GM23338 (cell line): ENCODE measurements at regions not wholly inside any gene's neighbourhood (a gene's known extent, or its start where the extent isn't known, plus 50 kb on each side); places are given as distances from the start of the nearest gene placed in this dataset.

ENCODE experiments used
- CREB1 ChIP-seq: fragments of 250-450 bp; sonication (Bioruptor Pico); IDR thresholded peaks from 2 replicates; pipeline ENCODE4 v1.5.0; 2020; ENCODE audit warnings: low read depth, mild to moderate bottlenecking, moderate library complexity
- EZH2 ChIP-seq: fragments of 200-600 bp; sonication (generic); IDR thresholded peaks from one replicate; pipeline ENCODE4 v1.8.0; 2017; ENCODE audit warnings: antibody characterized with exemption, mild to moderate bottlenecking, low read depth; ENCODE audit not compliant: unreplicated experiment
- EZH2phosphoT487 ChIP-seq: fragments of 200-600 bp; sonication (generic); IDR thresholded peaks from one replicate; pipeline ENCODE4 v1.8.1; 2018; ENCODE audit warnings: antibody characterized with exemption; ENCODE audit not compliant: unreplicated experiment
- JUNB ChIP-seq: IDR thresholded peaks from one replicate; pipeline ENCODE4 v1.6.1; 2016; ENCODE audit warnings: antibody characterized with exemption; ENCODE audit not compliant: unreplicated experiment
- NANOG ChIP-seq: IDR thresholded peaks from 2 replicates; pipeline ENCODE4 v1.6.1; 2016; ENCODE audit warnings: antibody characterized with exemption, borderline replicate concordance
- POLR2AphosphoS5 ChIP-seq: IDR thresholded peaks from 2 replicates; pipeline ENCODE4 v1.6.1; 2016; ENCODE audit warnings: antibody characterized with exemption, low read depth
- STAT1 ChIP-seq: IDR thresholded peaks from one replicate; pipeline ENCODE4 v1.6.1; 2016; ENCODE audit warnings: antibody characterized with exemption; ENCODE audit not compliant: unreplicated experiment
- ZNF114 ChIP-seq: fragments of 250-450 bp; sonication (Bioruptor Pico); IDR thresholded peaks from 2 replicates; pipeline ENCODE4 v1.5.0; 2020; ENCODE audit warnings: mild to moderate bottlenecking, moderate library complexity
- ZNF331 ChIP-seq: fragments of 250-450 bp; sonication (Bioruptor Pico); IDR thresholded peaks from 2 replicates; pipeline ENCODE4 v1.5.0; 2020; ENCODE audit warnings: low read depth, mild to moderate bottlenecking, moderate library complexity
- TF ChIP-seq, protein P1 (sequence below), 2 experiments: fragments of 200-600 bp in 1 of 2; sonication (generic) in 1 of 2; conservative IDR thresholded peaks; 2 replicates each; pipeline versions ENCODE4 v1.5.1 to v1.6.1; 2016 to 2017; ENCODE audit warnings: antibody characterized with exemption in 2 of 2, low read depth in 2 of 2, mild to moderate bottlenecking in 2 of 2, moderate library complexity in 1 of 2
- TF ChIP-seq, protein P2 (sequence below): IDR thresholded peaks from 2 replicates; pipeline ENCODE4 v1.6.1; 2016; ENCODE audit warnings: antibody characterized with exemption
- TF ChIP-seq, protein P3 (sequence below): IDR thresholded peaks from one replicate; pipeline ENCODE4 v1.6.1; 2018; ENCODE audit warnings: antibody characterized with exemption; ENCODE audit not compliant: unreplicated experiment

DNA sequence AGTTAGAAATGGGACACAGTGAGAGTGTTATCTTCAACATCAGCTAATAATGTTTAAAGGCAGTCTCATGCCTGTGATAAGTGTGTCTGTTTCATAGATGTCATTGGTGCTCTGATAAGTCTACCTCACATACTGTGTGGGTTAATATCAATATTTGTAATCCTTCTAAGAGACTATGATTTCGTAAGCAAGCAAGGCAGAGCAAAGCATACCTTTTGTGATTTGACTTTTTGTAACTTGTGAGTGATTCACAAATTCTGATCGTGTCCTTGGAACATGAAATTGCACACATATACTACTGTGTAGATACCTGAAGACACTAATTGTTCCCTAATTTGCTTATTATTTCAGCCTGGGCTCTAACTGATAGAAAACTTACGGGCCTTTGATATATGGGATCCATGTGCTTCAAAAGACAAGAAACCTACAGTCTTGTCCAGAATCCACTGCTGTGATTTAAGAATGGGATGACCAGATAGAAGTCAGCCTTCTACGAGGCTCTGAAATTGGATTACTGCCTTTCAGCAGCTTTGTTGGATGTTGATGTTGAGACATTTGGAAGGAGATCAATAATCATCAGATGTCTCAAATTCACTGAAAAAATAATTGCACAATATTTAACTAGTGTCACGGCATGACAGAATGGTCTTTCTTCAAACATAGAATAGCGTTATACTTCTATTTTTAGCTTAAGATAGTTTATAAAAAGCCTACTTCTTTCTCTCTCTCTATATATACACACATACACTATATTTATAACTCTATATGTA is 63.2 kb upstream of the KLF6 start:
- TF ChIP-seq, protein P1, sequence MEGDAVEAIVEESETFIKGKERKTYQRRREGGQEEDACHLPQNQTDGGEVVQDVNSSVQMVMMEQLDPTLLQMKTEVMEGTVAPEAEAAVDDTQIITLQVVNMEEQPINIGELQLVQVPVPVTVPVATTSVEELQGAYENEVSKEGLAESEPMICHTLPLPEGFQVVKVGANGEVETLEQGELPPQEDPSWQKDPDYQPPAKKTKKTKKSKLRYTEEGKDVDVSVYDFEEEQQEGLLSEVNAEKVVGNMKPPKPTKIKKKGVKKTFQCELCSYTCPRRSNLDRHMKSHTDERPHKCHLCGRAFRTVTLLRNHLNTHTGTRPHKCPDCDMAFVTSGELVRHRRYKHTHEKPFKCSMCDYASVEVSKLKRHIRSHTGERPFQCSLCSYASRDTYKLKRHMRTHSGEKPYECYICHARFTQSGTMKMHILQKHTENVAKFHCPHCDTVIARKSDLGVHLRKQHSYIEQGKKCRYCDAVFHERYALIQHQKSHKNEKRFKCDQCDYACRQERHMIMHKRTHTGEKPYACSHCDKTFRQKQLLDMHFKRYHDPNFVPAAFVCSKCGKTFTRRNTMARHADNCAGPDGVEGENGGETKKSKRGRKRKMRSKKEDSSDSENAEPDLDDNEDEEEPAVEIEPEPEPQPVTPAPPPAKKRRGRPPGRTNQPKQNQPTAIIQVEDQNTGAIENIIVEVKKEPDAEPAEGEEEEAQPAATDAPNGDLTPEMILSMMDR (conservative IDR thresholded peaks at IDR 0.05; ENCODE audit: low read depth in 2 of 2) = no peak
- TF ChIP-seq CREB1 (no peak), EZH2 (no peak), EZH2phosphoT487 (no peak), NANOG (no peak), POLR2AphosphoS5 (no peak), STAT1 (no peak), JUNB (no peak), ZNF331 (CRISPR knock-in tag) (no peak), ZNF114 (CRISPR knock-in tag) (no peak)
- TF ChIP-seq, protein P2, sequence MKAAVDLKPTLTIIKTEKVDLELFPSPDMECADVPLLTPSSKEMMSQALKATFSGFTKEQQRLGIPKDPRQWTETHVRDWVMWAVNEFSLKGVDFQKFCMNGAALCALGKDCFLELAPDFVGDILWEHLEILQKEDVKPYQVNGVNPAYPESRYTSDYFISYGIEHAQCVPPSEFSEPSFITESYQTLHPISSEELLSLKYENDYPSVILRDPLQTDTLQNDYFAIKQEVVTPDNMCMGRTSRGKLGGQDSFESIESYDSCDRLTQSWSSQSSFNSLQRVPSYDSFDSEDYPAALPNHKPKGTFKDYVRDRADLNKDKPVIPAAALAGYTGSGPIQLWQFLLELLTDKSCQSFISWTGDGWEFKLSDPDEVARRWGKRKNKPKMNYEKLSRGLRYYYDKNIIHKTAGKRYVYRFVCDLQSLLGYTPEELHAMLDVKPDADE = no peak
- TF ChIP-seq, protein P3, sequence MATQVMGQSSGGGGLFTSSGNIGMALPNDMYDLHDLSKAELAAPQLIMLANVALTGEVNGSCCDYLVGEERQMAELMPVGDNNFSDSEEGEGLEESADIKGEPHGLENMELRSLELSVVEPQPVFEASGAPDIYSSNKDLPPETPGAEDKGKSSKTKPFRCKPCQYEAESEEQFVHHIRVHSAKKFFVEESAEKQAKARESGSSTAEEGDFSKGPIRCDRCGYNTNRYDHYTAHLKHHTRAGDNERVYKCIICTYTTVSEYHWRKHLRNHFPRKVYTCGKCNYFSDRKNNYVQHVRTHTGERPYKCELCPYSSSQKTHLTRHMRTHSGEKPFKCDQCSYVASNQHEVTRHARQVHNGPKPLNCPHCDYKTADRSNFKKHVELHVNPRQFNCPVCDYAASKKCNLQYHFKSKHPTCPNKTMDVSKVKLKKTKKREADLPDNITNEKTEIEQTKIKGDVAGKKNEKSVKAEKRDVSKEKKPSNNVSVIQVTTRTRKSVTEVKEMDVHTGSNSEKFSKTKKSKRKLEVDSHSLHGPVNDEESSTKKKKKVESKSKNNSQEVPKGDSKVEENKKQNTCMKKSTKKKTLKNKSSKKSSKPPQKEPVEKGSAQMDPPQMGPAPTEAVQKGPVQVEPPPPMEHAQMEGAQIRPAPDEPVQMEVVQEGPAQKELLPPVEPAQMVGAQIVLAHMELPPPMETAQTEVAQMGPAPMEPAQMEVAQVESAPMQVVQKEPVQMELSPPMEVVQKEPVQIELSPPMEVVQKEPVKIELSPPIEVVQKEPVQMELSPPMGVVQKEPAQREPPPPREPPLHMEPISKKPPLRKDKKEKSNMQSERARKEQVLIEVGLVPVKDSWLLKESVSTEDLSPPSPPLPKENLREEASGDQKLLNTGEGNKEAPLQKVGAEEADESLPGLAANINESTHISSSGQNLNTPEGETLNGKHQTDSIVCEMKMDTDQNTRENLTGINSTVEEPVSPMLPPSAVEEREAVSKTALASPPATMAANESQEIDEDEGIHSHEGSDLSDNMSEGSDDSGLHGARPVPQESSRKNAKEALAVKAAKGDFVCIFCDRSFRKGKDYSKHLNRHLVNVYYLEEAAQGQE = no peak
